ENCODE measurements at regions not wholly inside any gene's neighbourhood (a gene's known extent, or its start where the extent isn't known, plus 50 kb on each side); places are given as distances from the start of the nearest gene placed in this dataset.

DNA sequence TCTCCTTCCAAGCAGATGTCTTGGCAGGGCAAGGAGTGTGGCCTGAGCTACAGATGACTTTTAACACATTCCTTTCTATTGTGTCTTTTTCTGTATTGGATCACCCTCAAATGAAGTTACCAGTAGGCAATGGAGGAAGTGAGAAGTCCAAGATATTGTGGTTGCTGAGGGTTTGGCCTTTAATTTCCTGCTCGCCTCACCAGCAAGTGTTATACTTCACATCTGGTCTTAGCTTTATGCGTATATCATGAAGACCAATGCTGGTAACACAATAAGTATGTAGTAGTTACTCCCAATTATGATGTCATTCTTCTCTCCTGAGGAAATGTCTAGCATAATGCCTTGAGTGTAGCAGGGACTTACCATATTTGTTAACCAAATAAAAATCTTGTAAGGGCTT, 179.9 kb downstream of the ZIC1 start:
- TF ChIP-seq, protein P1, sequence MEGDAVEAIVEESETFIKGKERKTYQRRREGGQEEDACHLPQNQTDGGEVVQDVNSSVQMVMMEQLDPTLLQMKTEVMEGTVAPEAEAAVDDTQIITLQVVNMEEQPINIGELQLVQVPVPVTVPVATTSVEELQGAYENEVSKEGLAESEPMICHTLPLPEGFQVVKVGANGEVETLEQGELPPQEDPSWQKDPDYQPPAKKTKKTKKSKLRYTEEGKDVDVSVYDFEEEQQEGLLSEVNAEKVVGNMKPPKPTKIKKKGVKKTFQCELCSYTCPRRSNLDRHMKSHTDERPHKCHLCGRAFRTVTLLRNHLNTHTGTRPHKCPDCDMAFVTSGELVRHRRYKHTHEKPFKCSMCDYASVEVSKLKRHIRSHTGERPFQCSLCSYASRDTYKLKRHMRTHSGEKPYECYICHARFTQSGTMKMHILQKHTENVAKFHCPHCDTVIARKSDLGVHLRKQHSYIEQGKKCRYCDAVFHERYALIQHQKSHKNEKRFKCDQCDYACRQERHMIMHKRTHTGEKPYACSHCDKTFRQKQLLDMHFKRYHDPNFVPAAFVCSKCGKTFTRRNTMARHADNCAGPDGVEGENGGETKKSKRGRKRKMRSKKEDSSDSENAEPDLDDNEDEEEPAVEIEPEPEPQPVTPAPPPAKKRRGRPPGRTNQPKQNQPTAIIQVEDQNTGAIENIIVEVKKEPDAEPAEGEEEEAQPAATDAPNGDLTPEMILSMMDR (IDR thresholded peaks at IDR 0.05; ENCODE audit: insufficient read depth, low read length, poor library complexity, severe bottlenecking): no peak
- TF ChIP-seq EZH2phosphoT487 (conservative IDR thresholded peaks at IDR 0.05; ENCODE audit: low read length): no peak
